OCI-LY1 (cell line): ENCODE measurements at regions not wholly inside any gene's neighbourhood (a gene's known extent, or its start where the extent isn't known, plus 50 kb on each side); places are given as distances from the start of the nearest gene placed in this dataset.
"Not testable (repeated sequence)": the region's sequence is repeated elsewhere in the genome, so short reads cannot be mapped to it uniquely, and the experiment has no call there.

ENCODE experiments used
- CTCF ChIP-seq: fragments of 200-600 bp; sonication (generic), shearing (Covaris generic); IDR thresholded peaks from 2 replicates; pipeline ENCODE4 v1.5.1; 2017; ENCODE audit warnings: mild to moderate bottlenecking, antibody characterized with exemption, low read length, moderate library complexity, mixed read lengths
- EZH2 ChIP-seq: fragments of 200-600 bp; sonication (generic), shearing (Covaris generic); IDR thresholded peaks from 2 replicates; pipeline ENCODE4 v1.8.0; 2017; ENCODE audit warnings: borderline replicate concordance, mixed run types, mild to moderate bottlenecking, antibody characterized with exemption, low read length, moderate library complexity, mixed read lengths

GRCh38 chr16:29591919-29592318 lies 71.1 kb upstream of the SPN start:
- not testable (repeated sequence) for TF ChIP-seq CTCF, EZH2
